ENCODE measurements at regions not wholly inside any gene's neighbourhood (a gene's known extent, or its start where the extent isn't known, plus 50 kb on each side); places are given as distances from the start of the nearest gene placed in this dataset.

DNA sequence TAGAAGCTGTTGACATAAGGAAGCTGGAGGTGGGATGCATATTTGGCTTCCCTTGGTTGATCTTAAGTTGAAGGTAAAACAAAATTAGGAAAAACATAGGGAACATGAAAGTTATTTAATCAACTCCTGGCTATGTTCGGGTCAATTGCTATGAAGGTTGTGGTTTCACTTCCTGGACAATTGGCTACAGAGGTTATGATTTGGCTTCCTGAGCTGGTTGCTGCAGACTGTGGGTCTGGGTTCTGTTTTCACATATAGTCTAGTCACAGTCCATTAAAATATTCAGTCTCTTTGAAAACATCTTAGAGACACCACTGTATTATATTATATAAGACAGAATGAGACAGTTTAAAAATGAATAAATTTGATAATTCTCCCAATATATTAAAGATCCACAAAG lies 895.2 kb upstream of the USP15 start:
- Mint-ChIP-seq H3K9me3 (no peaks in the 10 kb centered on the region), H3K27ac (no peak overlapping the region), H3K27me3 (ENCODE audit: low read depth, poor library complexity) (no peaks in the 10 kb centered on the region), H3K4me3 (no peak overlapping the region), H3K4me1 (no peaks in the 10 kb centered on the region), H3K36me3 (ENCODE audit: low read depth) (no peaks in the 10 kb centered on the region)
- no peak for DNase-seq
- TF ChIP-seq, protein P1, sequence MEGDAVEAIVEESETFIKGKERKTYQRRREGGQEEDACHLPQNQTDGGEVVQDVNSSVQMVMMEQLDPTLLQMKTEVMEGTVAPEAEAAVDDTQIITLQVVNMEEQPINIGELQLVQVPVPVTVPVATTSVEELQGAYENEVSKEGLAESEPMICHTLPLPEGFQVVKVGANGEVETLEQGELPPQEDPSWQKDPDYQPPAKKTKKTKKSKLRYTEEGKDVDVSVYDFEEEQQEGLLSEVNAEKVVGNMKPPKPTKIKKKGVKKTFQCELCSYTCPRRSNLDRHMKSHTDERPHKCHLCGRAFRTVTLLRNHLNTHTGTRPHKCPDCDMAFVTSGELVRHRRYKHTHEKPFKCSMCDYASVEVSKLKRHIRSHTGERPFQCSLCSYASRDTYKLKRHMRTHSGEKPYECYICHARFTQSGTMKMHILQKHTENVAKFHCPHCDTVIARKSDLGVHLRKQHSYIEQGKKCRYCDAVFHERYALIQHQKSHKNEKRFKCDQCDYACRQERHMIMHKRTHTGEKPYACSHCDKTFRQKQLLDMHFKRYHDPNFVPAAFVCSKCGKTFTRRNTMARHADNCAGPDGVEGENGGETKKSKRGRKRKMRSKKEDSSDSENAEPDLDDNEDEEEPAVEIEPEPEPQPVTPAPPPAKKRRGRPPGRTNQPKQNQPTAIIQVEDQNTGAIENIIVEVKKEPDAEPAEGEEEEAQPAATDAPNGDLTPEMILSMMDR (IDR thresholded peaks at IDR 0.05) = no peak

- Mint-ChIP-seq H3K4me3 (no peak overlapping the region), H3K27ac (no peak overlapping the region), H3K9me3 (no peaks in the 10 kb centered on the region), H3K27me3 (ENCODE audit: low read depth, poor library complexity) (no peaks in the 10 kb centered on the region), H3K4me1 (no peaks in the 10 kb centered on the region), H3K36me3 (ENCODE audit: low read depth) (no peaks in the 10 kb centered on the region)
- TF ChIP-seq, protein P1 (IDR thresholded peaks at IDR 0.05) = no peak
- no peak for DNase-seq
These were observed 892.9 kb upstream of the USP15 start for GRCh38 chr12:61367281-61367785.

DNA sequence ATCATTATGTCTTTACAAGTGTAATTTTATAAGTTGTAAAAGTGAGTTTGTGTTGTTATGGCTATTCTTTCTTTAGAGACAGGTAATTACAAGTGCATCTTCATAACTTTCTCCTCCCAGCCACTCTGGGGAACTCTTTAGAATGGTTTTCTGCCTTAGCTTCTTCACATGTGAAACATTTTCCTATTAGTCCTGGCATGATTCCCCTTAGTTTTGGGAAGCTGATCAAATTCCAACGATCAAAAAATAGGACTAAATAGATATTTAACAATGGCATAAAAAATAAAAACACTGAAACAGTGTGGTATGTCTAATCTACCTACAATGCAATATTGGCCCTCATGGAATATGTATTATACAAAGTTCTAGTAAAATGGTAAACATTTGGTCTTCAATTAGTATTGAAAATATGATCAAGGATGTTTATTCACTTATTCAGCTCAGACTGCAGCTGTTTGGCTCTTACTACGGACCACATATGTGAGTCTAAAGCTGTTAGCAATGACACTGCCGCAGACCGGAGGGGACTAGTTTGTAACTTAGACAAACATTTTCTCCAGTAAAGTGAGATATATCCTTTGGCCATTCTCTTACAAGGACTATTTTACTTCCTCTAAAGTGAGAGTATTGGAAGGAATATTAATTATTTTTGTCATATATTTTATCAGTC lies 890.8 kb upstream of the USP15 start:
- H3K36me3 Mint-ChIP-seq (ENCODE audit: low read depth) = no peaks in the 10 kb centered on the region

DNA sequence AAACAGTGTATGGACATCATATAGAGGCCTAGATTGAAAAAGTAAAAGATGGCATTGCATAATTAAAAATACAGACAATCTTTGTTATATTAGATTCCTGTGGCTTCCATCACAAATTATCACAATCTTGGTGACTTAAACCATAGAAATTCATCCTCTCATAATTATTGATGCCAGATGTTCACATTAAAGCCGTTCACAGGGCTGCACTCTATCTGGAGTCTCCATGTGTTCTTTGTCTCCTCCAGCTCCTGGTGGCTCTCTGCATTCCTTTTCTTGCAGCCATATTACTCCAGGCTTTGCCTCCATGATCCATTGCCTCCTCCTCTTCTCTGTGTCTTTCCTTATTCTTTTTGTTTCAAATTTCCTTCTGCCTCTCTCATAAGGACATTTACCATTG lies 875.7 kb upstream of the USP15 start:
- DNase-seq = no peak
- H3K27me3 Mint-ChIP-seq (ENCODE audit: low read depth, poor library complexity) = peaks cover 4% of the 10 kb centered on the region
- TF ChIP-seq, protein P1 (IDR thresholded peaks at IDR 0.05) = no peak
- no peak overlapping the region for H3K27ac Mint-ChIP-seq
- H3K36me3 Mint-ChIP-seq (ENCODE audit: low read depth) = no peaks in the 10 kb centered on the region
- H3K4me1 Mint-ChIP-seq = no peaks in the 10 kb centered on the region
- no peak overlapping the region for H3K4me3 Mint-ChIP-seq
- peaks cover 24% of the 10 kb centered on the region for H3K9me3 Mint-ChIP-seq

More for the DNA sequence above, 890.8 kb upstream of the USP15 start:
- H3K4me1 Mint-ChIP-seq = no peaks in the 10 kb centered on the region
- H3K27me3 Mint-ChIP-seq (ENCODE audit: low read depth, poor library complexity) = no peaks in the 10 kb centered on the region
- no peak overlapping the region for H3K4me3 Mint-ChIP-seq
- no peak overlapping the region for H3K27ac Mint-ChIP-seq
- H3K9me3 Mint-ChIP-seq = no peaks in the 10 kb centered on the region
- TF ChIP-seq, protein P1 (IDR thresholded peaks at IDR 0.05) = no peak
- no peak for DNase-seq

- TF ChIP-seq, protein P1 (IDR thresholded peaks at IDR 0.05) = no peak
- Mint-ChIP-seq H3K27me3 (ENCODE audit: low read depth, poor library complexity) (peaks cover 4% of the 10 kb centered on the region), H3K4me1 (no peaks in the 10 kb centered on the region), H3K9me3 (peaks cover 28% of the 10 kb centered on the region), H3K4me3 (no peak overlapping the region), H3K27ac (no peak overlapping the region), H3K36me3 (ENCODE audit: low read depth) (no peaks in the 10 kb centered on the region)
- no peak for DNase-seq
These were observed 874.4 kb upstream of the USP15 start for GRCh38 chr12:61385771-61386170.

- no peak overlapping the region for H3K4me3 Mint-ChIP-seq
- no peak overlapping the region for H3K27ac Mint-ChIP-seq
- DNase-seq = no peak
- no peaks in the 10 kb centered on the region for H3K36me3 Mint-ChIP-seq (ENCODE audit: low read depth)
- H3K27me3 Mint-ChIP-seq (ENCODE audit: low read depth, poor library complexity) = no peaks in the 10 kb centered on the region
- H3K9me3 Mint-ChIP-seq = peaks cover 10% of the 10 kb centered on the region
- TF ChIP-seq, protein P1 (IDR thresholded peaks at IDR 0.05) = no peak
- H3K4me1 Mint-ChIP-seq = peaks cover 20% of the 10 kb centered on the region
These were observed 862.5 kb upstream of the USP15 start for GRCh38 chr12:61397668-61398067.

Data from nephron progenitor cell (in vitro differentiated cells).